Progenitor cell of endocrine pancreas (in vitro differentiated cells): ENCODE measurements at regions not wholly inside any gene's neighbourhood (a gene's known extent, or its start where the extent isn't known, plus 50 kb on each side); places are given as distances from the start of the nearest gene placed in this dataset.

ENCODE experiments used
- DNase-seq: peaks from one replicate; pipeline ENCODE4 v3.0.0; 2021; ENCODE audit warnings: low spot score; ENCODE audit not compliant: unreplicated experiment
- H3K27ac Mint-ChIP-seq: 2 replicates; pipeline ENCODE4 v1.8.0; 2021; ENCODE audit warnings: mild to moderate bottlenecking, moderate library complexity, mixed read lengths
- H3K27me3 Mint-ChIP-seq: 2 replicates; pipeline ENCODE4 v1.8.0; 2021; ENCODE audit warnings: mixed read lengths
- H3K36me3 Mint-ChIP-seq: 2 replicates; pipeline ENCODE4 v1.8.0; 2022; ENCODE audit warnings: mixed read lengths; ENCODE audit not compliant: insufficient read depth
- H3K4me1 Mint-ChIP-seq: 2 replicates; pipeline ENCODE4 v1.8.0; 2021; ENCODE audit warnings: low read depth, mixed read lengths
- H3K4me3 Mint-ChIP-seq: 2 replicates; pipeline ENCODE4 v1.8.0; 2021; ENCODE audit warnings: low read depth, mild to moderate bottlenecking, moderate library complexity, mixed read lengths
- H3K9me3 Mint-ChIP-seq: 2 replicates; pipeline ENCODE4 v1.8.0; 2021; ENCODE audit warnings: low read depth, mixed read lengths
- TF ChIP-seq, protein P1 (sequence below): fragments of 200-600 bp; sonication (generic); IDR thresholded peaks from one replicate; pipeline ENCODE4 v1.5.0; 2021; ENCODE audit warnings: antibody characterized with exemption, mild to moderate bottlenecking; ENCODE audit not compliant: unreplicated experiment

DNA sequence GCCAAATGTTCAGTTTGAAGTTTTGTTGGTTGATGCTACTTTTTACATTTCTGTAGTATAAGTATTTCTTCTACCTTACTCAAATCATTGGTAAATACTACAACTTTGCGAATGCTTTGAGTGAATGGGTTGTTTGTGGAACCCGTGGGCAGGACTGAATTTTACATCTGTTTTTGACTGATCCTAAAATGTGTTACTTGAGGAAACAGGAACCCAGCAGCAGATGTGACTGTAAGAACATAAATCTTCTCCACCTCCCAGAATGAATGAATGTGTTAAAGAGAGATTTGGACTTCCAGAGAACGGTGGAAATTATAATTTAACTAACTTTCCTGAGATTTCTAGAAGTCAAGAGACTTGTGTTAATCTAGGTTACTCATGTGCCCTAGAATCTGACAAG lies 728.5 kb upstream of the MARCKS start:
- no peaks in the 10 kb centered on the region for H3K36me3 Mint-ChIP-seq
- H3K27ac Mint-ChIP-seq = no peak overlapping the region
- H3K4me1 Mint-ChIP-seq = no peaks in the 10 kb centered on the region
- H3K27me3 Mint-ChIP-seq = no peaks in the 10 kb centered on the region
- DNase-seq = no peak
- H3K9me3 Mint-ChIP-seq = no peaks in the 10 kb centered on the region
- no peak overlapping the region for H3K4me3 Mint-ChIP-seq
- TF ChIP-seq, protein P1, sequence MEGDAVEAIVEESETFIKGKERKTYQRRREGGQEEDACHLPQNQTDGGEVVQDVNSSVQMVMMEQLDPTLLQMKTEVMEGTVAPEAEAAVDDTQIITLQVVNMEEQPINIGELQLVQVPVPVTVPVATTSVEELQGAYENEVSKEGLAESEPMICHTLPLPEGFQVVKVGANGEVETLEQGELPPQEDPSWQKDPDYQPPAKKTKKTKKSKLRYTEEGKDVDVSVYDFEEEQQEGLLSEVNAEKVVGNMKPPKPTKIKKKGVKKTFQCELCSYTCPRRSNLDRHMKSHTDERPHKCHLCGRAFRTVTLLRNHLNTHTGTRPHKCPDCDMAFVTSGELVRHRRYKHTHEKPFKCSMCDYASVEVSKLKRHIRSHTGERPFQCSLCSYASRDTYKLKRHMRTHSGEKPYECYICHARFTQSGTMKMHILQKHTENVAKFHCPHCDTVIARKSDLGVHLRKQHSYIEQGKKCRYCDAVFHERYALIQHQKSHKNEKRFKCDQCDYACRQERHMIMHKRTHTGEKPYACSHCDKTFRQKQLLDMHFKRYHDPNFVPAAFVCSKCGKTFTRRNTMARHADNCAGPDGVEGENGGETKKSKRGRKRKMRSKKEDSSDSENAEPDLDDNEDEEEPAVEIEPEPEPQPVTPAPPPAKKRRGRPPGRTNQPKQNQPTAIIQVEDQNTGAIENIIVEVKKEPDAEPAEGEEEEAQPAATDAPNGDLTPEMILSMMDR = no peak

DNA sequence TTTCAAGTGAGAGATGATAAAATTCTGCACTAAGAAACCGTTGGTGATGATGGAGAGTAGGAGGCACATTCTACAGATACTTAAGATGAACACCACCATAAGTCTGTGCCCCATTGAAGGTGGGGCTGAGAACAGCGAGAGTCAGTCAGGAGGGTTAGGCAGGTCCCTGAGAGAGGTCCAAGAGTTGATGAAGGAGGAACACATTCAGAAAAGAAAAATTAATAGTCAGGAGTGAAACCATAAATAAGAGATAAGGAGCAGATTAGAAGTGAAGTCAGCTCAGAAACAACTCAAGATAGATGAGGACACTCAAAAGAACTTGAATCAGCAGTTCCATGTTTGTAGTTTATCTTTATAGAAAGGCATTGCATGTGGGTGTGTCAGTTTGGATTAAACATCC lies 727.2 kb upstream of the MARCKS start:
- TF ChIP-seq, protein P1 = no peak
- no peaks in the 10 kb centered on the region for H3K36me3 Mint-ChIP-seq
- DNase-seq = no peak
- H3K9me3 Mint-ChIP-seq = no peaks in the 10 kb centered on the region
- H3K27ac Mint-ChIP-seq = no peak overlapping the region
- H3K27me3 Mint-ChIP-seq = no peaks in the 10 kb centered on the region
- no peaks in the 10 kb centered on the region for H3K4me1 Mint-ChIP-seq
- H3K4me3 Mint-ChIP-seq = no peak overlapping the region

DNA sequence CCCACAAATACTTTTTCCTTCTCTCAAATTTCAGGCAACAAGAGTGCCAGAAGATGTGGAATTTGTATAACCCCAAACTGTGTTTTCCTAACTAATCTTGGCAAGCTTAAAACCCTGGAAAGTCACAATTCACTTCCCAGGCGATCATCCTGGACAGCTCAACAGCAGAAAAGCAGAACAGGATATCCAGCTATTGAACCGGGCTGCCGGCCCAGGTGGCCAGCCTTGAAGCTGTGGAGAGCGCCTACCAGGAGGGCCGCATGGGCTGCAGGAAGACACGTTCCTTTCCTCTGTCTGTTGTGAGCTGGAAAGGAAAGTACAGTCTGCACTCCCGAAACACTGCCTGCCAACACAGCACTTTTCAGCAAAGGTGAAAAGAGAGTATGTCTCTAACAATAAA lies 719.7 kb upstream of the MARCKS start:
- Mint-ChIP-seq H3K4me3 (no peak overlapping the region), H3K36me3 (no peaks in the 10 kb centered on the region), H3K4me1 (no peaks in the 10 kb centered on the region), H3K27me3 (no peaks in the 10 kb centered on the region), H3K27ac (no peak overlapping the region), H3K9me3 (no peaks in the 10 kb centered on the region)
- no peak for DNase-seq
- TF ChIP-seq, protein P1 = no peak

DNA sequence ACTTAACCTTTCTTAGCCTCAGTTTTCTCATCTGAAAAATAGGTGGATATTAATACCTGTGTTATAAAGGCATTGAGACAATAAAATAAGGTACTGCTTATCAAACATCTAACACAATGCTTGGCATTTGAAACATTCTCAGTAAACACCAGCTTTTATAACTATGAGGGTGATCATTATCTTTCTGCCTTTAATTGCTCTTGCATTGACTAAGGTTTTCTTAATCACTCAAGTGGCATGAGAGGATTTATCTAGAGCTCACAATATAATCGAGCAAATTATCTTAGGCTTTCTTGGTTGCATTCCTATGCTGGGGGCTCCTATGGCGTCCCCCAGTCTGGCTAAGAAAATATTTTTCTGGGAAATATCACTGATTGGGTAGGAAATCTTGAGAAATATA lies 716.4 kb upstream of the MARCKS start:
- no peak overlapping the region for H3K4me3 Mint-ChIP-seq
- H3K36me3 Mint-ChIP-seq = no peaks in the 10 kb centered on the region

DNA sequence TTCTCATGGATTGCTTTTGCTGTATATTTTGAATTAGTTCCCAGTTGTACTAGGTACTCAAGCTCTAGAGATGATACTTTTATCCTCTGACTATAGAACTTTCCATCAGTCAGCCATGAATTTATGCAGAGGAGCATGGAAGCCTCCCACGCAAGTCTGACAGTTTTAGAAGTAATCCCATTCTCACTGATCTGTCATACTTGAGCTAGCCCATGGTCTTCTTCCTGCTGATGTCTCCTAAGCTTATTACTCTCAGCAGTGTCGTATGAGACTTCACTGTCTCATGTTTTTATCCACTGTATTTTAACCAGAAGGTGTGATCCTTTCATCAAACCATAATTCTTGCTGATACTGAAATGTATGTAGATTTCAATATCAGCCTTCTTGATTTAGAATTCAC lies 715.2 kb upstream of the MARCKS start:
- Mint-ChIP-seq H3K27me3 (no peaks in the 10 kb centered on the region), H3K27ac (no peak overlapping the region), H3K4me3 (no peak overlapping the region), H3K9me3 (no peaks in the 10 kb centered on the region), H3K36me3 (no peaks in the 10 kb centered on the region), H3K4me1 (peaks cover 1% of the 10 kb centered on the region)
- TF ChIP-seq, protein P1 = no peak
- no peak for DNase-seq

More for the DNA sequence above, 716.4 kb upstream of the MARCKS start:
- Mint-ChIP-seq H3K4me1 (no peaks in the 10 kb centered on the region), H3K27ac (no peak overlapping the region), H3K9me3 (no peaks in the 10 kb centered on the region), H3K27me3 (no peaks in the 10 kb centered on the region)
- TF ChIP-seq, protein P1 = no peak
- no peak for DNase-seq
